CD14-positive monocyte (primary cell): ENCODE measurements at regions not wholly inside any gene's neighbourhood (a gene's known extent, or its start where the extent isn't known, plus 50 kb on each side); places are given as distances from the start of the nearest gene placed in this dataset.

Experiments
- DNase-seq, 3 donors: peaks; one replicate each; pipeline ENCODE4 v3.0.0-alpha.2; 2011 to 2022
- H2AFZ ChIP-seq: 2 replicates; pipeline ENCODE4 v1.6.0; 2012; ENCODE audit warnings: mild to moderate bottlenecking, low read depth, low read length, inconsistent platforms; ENCODE audit not compliant: insufficient read depth, poor library complexity, severe bottlenecking
- H3K27ac ChIP-seq, 2 donors: 1 replicate in 1 of 2; 2 replicates in 1 of 2; pipeline ENCODE4 v1.5.1; 2012 to 2013; ENCODE audit warnings: low read length in 2 of 2, control low read depth in 1 of 2, inconsistent platforms in 1 of 2, low read depth in 1 of 2, mild to moderate bottlenecking in 1 of 2
- H3K27me3 ChIP-seq, 2 donors: one replicate each; pipeline versions ENCODE4 v1.6.0 to v1.6.1; 2011 to 2013; ENCODE audit warnings: low read length in 2 of 2; ENCODE audit not compliant: control insufficient read depth in 2 of 2, insufficient read depth in 2 of 2
- H3K36me3 ChIP-seq, 2 donors: replicated peaks in 1 of 2; 1 replicate in 1 of 2; 2 replicates in 1 of 2; pipeline versions ENCODE4 v1.5.1 to v1.6.1; 2012 to 2013; ENCODE audit warnings: low read length in 2 of 2, control low read depth in 1 of 2, inconsistent platforms in 1 of 2, mild to moderate bottlenecking in 1 of 2; ENCODE audit not compliant: insufficient read depth in 2 of 2, control insufficient read depth in 1 of 2
- H3K4me1 ChIP-seq, 2 donors: 1 replicate in 1 of 2; 2 replicates in 1 of 2; pipeline versions ENCODE4 v1.5.1 to v1.6.1; 2012 to 2013; ENCODE audit warnings: low read length in 2 of 2, control low read depth in 1 of 2, inconsistent platforms in 1 of 2, mild to moderate bottlenecking in 1 of 2, moderate library complexity in 1 of 2; ENCODE audit not compliant: insufficient read depth in 2 of 2, control insufficient read depth in 1 of 2
- H3K4me2 ChIP-seq: replicated peaks from 2 replicates; pipeline ENCODE3; 2012; ENCODE audit warnings: low read length, moderate library complexity, mild to moderate bottlenecking; ENCODE audit not compliant: poor library complexity, severe bottlenecking; ENCODE audit errors: extremely low read depth
- H3K4me3 ChIP-seq, 3 experiments: fragments of 200-600 bp in 1 of 3; sonication (generic) in 1 of 3; replicated peaks in 1 of 3; 1 replicate in 2 of 3; 2 replicates in 1 of 3; pipeline ENCODE4 v1.5.1; 2011 to 2013; ENCODE audit warnings: low read length in 3 of 3, mild to moderate bottlenecking in 3 of 3, control low read depth in 2 of 3, low read depth in 2 of 3, inconsistent platforms in 1 of 3, moderate library complexity in 1 of 3
- H3K79me2 ChIP-seq: 2 replicates; pipeline ENCODE4 v1.6.0; 2012; ENCODE audit warnings: mild to moderate bottlenecking, control low read depth, inconsistent platforms, low read length, moderate library complexity; ENCODE audit not compliant: insufficient read depth
- H3K9ac ChIP-seq: 2 replicates; pipeline ENCODE4 v1.6.0; 2017; ENCODE audit warnings: low read length, mild to moderate bottlenecking; ENCODE audit not compliant: insufficient read depth, poor library complexity, severe bottlenecking
- H3K9me3 ChIP-seq, 2 donors: replicated peaks in 1 of 2; 1 replicate in 1 of 2; 2 replicates in 1 of 2; pipeline versions ENCODE4 v1.5.1 to v1.6.1; 2012 to 2013; ENCODE audit warnings: low read length in 2 of 2, control low read depth in 1 of 2; ENCODE audit not compliant: control insufficient read depth in 1 of 2, insufficient read depth in 1 of 2
- H4K20me1 ChIP-seq: 2 replicates; pipeline ENCODE4 v1.6.0; 2012; ENCODE audit warnings: mild to moderate bottlenecking, low read length, control low read depth, moderate library complexity; ENCODE audit not compliant: insufficient read depth
- H3K27ac Mint-ChIP-seq, 7 donors: one replicate each; pipeline ENCODE4 v1.8.0; 2020; ENCODE audit warnings: mild to moderate bottlenecking in 7 of 7, mixed read lengths in 7 of 7, moderate library complexity in 6 of 7, inconsistent platforms in 2 of 7
- H3K27me3 Mint-ChIP-seq, 3 donors: one replicate each; pipeline ENCODE4 v1.8.0; 2021 to 2022; ENCODE audit warnings: low read depth in 3 of 3, mild to moderate bottlenecking in 3 of 3, mixed read lengths in 3 of 3, moderate library complexity in 3 of 3, inconsistent platforms in 1 of 3
- H3K36me3 Mint-ChIP-seq, 2 donors: one replicate each; pipeline ENCODE4 v1.8.0; 2020; ENCODE audit warnings: mixed read lengths in 2 of 2, inconsistent platforms in 1 of 2, mild to moderate bottlenecking in 1 of 2
- H3K4me1 Mint-ChIP-seq: one replicate; pipeline ENCODE4 v1.8.0; 2020; ENCODE audit warnings: mild to moderate bottlenecking, mixed read lengths
- H3K4me3 Mint-ChIP-seq, 2 donors: one replicate each; pipeline ENCODE4 v1.8.0; 2020; ENCODE audit warnings: mild to moderate bottlenecking in 2 of 2, mixed read lengths in 2 of 2, moderate library complexity in 1 of 2
- H3K9me3 Mint-ChIP-seq, 7 donors: one replicate each; pipeline ENCODE4 v1.8.0; 2020 to 2022; ENCODE audit warnings: mixed read lengths in 7 of 7, mild to moderate bottlenecking in 6 of 7, moderate library complexity in 6 of 7, inconsistent platforms in 2 of 7
- WGBS: methylation state at CpG from one replicate; pipeline ENCODE4 v1.1.5; 2013; ENCODE audit warnings: missing lambda C conversion rate; ENCODE audit not compliant: insufficient coverage; 5-methylcytosine and 5-hydroxymethylcytosine counted together
- intact Hi-C, 2 donors: fragments of 100-400 bp; cut with micrococcal nuclease; formaldehyde crosslinking; loops; one replicate each; pipeline versions ENCODE4 v1.15.0 to v1.15.1; 2023
- TF ChIP-seq, protein P1 (sequence below): fragments of 200-600 bp; IDR thresholded peaks from one replicate; pipeline ENCODE4 v1.8.0; 2022; ENCODE audit warnings: antibody characterized with exemption, mild to moderate bottlenecking

DNA sequence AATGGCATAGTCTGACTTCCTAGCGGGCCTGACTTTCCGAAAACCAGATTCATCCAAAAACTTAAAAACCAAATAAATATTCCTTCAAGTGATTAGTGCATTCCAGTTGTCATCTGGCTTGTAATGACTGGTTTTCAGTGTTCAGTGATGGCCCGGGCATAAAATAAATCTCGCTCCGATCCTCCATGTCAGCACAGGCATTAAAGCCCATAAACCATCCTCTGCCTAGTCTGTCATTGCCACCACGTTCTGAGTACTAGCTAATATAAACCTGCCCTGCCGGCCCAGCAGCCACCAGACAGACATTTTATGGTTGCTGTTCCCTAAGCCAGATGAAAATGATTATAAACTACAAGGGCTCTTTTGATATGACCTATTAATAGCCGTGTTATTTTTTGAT, 232.3 kb upstream of the GMDS start:
- H3K79me2 ChIP-seq = no peaks in the 10 kb centered on the region
- peaks cover 6 to 12% (median 9%) of the 10 kb centered on the region in 7 donors for H3K9me3 Mint-ChIP-seq
- no peak overlapping the region for H3K27ac Mint-ChIP-seq
- peaks cover 15% of the 10 kb centered on the region for H3K4me1 Mint-ChIP-seq
- H3K27me3 Mint-ChIP-seq = peaks cover 6 to 17% (median 6%) of the 10 kb centered on the region in 3 donors
- no peak overlapping the region for H3K4me3 Mint-ChIP-seq
- no peaks in the 10 kb centered on the region for H3K36me3 ChIP-seq
- H3K4me1 ChIP-seq = peaks cover 9 to 12% of the 10 kb centered on the region in 2 donors
- no peak overlapping the region for H3K4me3 ChIP-seq
- no peak overlapping the region for H3K4me2 ChIP-seq
- no peaks in the 10 kb centered on the region for H4K20me1 ChIP-seq
- 90% methylated on average over 3 of the region's 8 CpGs for WGBS
- H3K9ac ChIP-seq = no peak overlapping the region
- H3K36me3 Mint-ChIP-seq = no peaks in the 10 kb centered on the region
- TF ChIP-seq, protein P1, sequence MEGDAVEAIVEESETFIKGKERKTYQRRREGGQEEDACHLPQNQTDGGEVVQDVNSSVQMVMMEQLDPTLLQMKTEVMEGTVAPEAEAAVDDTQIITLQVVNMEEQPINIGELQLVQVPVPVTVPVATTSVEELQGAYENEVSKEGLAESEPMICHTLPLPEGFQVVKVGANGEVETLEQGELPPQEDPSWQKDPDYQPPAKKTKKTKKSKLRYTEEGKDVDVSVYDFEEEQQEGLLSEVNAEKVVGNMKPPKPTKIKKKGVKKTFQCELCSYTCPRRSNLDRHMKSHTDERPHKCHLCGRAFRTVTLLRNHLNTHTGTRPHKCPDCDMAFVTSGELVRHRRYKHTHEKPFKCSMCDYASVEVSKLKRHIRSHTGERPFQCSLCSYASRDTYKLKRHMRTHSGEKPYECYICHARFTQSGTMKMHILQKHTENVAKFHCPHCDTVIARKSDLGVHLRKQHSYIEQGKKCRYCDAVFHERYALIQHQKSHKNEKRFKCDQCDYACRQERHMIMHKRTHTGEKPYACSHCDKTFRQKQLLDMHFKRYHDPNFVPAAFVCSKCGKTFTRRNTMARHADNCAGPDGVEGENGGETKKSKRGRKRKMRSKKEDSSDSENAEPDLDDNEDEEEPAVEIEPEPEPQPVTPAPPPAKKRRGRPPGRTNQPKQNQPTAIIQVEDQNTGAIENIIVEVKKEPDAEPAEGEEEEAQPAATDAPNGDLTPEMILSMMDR = no peak
- H3K9me3 ChIP-seq = peaks cover 9 to 12% of the 10 kb centered on the region in 2 donors
- no peak overlapping the region for H2AFZ ChIP-seq
- intact Hi-C loops = no loop called here
- no peaks in the 10 kb centered on the region for H3K27me3 ChIP-seq
- H3K27ac ChIP-seq = no peak overlapping the region
- DNase-seq = no peak

DNA sequence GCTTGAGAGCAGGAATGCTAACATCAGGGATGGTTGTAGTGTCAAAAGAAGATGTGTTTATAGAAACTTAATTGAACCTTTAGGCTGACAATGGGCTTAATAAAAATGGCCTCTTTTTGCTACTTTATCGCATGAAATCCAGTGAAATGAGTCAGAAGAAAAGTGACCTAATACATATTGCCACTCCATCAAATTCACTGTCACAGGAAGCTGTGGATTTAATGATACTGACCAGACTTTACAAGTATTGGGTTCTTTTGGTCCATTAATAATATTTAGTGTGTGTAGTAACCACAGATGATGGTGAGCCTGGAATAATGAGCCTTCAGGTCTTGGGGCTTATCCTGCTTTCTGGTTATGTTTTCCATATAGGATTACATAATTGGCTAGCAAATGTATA, 231.8 kb upstream of the GMDS start:
- WGBS = no CpG with 5 or more reads among the region's 1 CpG
- Histone ChIP-seq H3K9ac (no peak overlapping the region), H3K4me1 (peaks cover 9 to 12% of the 10 kb centered on the region in 2 donors), H3K27me3 (no peaks in the 10 kb centered on the region), H4K20me1 (no peaks in the 10 kb centered on the region), H3K4me2 (no peak overlapping the region), H2AFZ (no peak overlapping the region), H3K79me2 (no peaks in the 10 kb centered on the region), H3K9me3 (peaks cover 4 to 8% of the 10 kb centered on the region in 2 donors), H3K27ac (no peak overlapping the region), H3K4me3 (no peak overlapping the region), H3K36me3 (no peaks in the 10 kb centered on the region)
- TF ChIP-seq, protein P1 = no peak
- H3K4me1 Mint-ChIP-seq = peaks cover 15% of the 10 kb centered on the region
- no peaks in the 10 kb centered on the region for H3K36me3 Mint-ChIP-seq
- H3K9me3 Mint-ChIP-seq = peaks cover 2 to 8% (median 5%) of the 10 kb centered on the region in 7 donors
- H3K4me3 Mint-ChIP-seq = no peak overlapping the region
- no peak overlapping the region for H3K27ac Mint-ChIP-seq
- DNase-seq = no peak
- intact Hi-C loops = no loop called here
- H3K27me3 Mint-ChIP-seq = peaks cover 7 to 17% (median 8%) of the 10 kb centered on the region in 3 donors
